ENCODE measurements at regions not wholly inside any gene's neighbourhood (a gene's known extent, or its start where the extent isn't known, plus 50 kb on each side); places are given as distances from the start of the nearest gene placed in this dataset.

GRCh38 chr16:80294172-80294571 is 246.6 kb upstream of the DYNLRB2 start:
- no peak for TF ChIP-seq CTCF (IDR thresholded peaks at IDR 0.05)
- no peak for TF ChIP-seq POLR2A (IDR thresholded peaks at IDR 0.05)
